Small intestine (tissue), 7 donors: ENCODE measurements at regions not wholly inside any gene's neighbourhood (a gene's known extent, or its start where the extent isn't known, plus 50 kb on each side); places are given as distances from the start of the nearest gene placed in this dataset.

Experiments
- DNase-seq, 2 donors: peaks; one replicate each; pipeline versions ENCODE4 v3.0.0 to v3.0.0-alpha.2; 2013
- FAIRE-seq: peaks from 2 replicates; lab custom pipeline; 2012; peaks lifted over from hg19 to GRCh38; lab: Jason Lieb, UNC
- H3K27ac ChIP-seq, 3 donors: one replicate each; pipeline ENCODE4 v1.5.1; 2013; ENCODE audit warnings: low read length in 2 of 3, mild to moderate bottlenecking in 2 of 3, control low read depth in 1 of 3, inconsistent platforms in 1 of 3, low read depth in 1 of 3, moderate library complexity in 1 of 3
- H3K27me3 ChIP-seq, 3 donors: one replicate each; pipeline ENCODE4 v1.6.1; 2013; ENCODE audit warnings: low read length in 3 of 3, inconsistent platforms in 1 of 3; ENCODE audit not compliant: control insufficient read depth in 3 of 3, insufficient read depth in 3 of 3
- H3K36me3 ChIP-seq, 3 donors: one replicate each; pipeline ENCODE4 v1.6.1; 2013; ENCODE audit warnings: low read length in 3 of 3, inconsistent platforms in 1 of 3, low read depth in 1 of 3, mild to moderate bottlenecking in 1 of 3, moderate library complexity in 1 of 3; ENCODE audit not compliant: control insufficient read depth in 3 of 3, insufficient read depth in 2 of 3
- H3K4me1 ChIP-seq, 3 donors: one replicate each; pipeline ENCODE4 v1.6.1; 2013; ENCODE audit warnings: low read length in 2 of 3, inconsistent platforms in 1 of 3, low read depth in 1 of 3, mild to moderate bottlenecking in 1 of 3, moderate library complexity in 1 of 3; ENCODE audit not compliant: control insufficient read depth in 3 of 3, insufficient read depth in 2 of 3
- H3K4me3 ChIP-seq, 3 donors: one replicate each; pipeline ENCODE4 v1.5.1; 2013; ENCODE audit warnings: low read length in 3 of 3, control low read depth in 1 of 3, inconsistent platforms in 1 of 3, low read depth in 1 of 3, mild to moderate bottlenecking in 1 of 3, moderate library complexity in 1 of 3
- H3K9me3 ChIP-seq, 2 donors: one replicate each; pipeline ENCODE4 v1.6.1; 2013; ENCODE audit warnings: low read depth in 1 of 2, low read length in 1 of 2; ENCODE audit not compliant: control insufficient read depth in 2 of 2, insufficient read depth in 1 of 2
- WGBS, 3 donors: extraction: QIAGEN DNeasy Blood & Tissue Kit; methylation state at CpG; one replicate each; pipeline ENCODE4 v1.1.7; 2013; 5-methylcytosine and 5-hydroxymethylcytosine counted together
- donor health status: healthy with polysubstance abuse.
- donor health status: control.
- donor health status: control.
- donor health status: Bipolar disorder and iron deficiency.
- donor health status: healthy.

- Histone ChIP-seq H3K36me3 (no peaks in the 10 kb centered on the region), H3K27ac (no peak overlapping the region), H3K9me3 (no peaks in the 10 kb centered on the region), H3K4me3 (no peak overlapping the region), H3K27me3 (peaks cover 0 to 20% (median 14%) of the 10 kb centered on the region in 3 donors), H3K4me1 (no peaks in the 10 kb centered on the region)
- 82 to 93% (median 90%) methylated on average over 2 of the region's 2 CpGs for WGBS, 3 donors
- DNase-seq: no peak
- no peak for FAIRE-seq
Observed at GRCh38 chr5:73268826-73269225, 95.8 kb downstream of the TMEM174 start.

DNA sequence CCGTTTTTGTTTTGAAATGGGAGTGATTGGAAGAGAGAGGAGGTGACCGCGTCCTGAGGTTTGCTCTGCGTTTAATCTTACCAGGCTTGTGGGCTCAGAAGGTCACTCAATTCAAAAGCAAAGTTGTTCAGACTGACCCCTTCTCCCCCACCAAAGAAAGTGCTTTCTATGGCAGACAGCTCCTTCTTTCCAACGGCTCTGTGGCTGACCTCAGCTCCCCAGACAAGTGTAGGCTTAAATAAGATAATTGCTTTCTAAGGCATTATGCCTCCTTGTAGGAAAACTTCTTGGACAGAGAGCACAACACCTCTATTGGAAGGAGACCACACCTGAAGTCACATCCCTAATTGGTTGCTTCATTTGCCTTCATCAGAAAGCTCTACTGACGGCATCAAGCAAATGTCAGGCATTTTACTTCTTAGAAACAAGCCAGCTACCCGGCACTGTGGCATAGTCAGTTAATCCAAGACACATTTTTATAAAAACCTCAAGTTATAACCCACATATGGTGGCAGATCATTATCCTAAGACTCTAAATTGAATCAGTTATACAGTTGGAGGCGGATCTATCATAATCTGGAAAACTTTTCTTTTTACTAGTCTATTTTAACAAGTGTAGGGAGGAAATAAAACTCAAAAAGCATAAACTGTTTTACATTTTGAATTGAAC is 94.9 kb downstream of the TMEM174 start:
- Histone ChIP-seq H3K9me3 (no peaks in the 10 kb centered on the region), H3K4me1 (no peaks in the 10 kb centered on the region), H3K27me3 (peaks cover 0 to 14% (median 14%) of the 10 kb centered on the region in 3 donors), H3K4me3 (no peak overlapping the region), H3K27ac (no peak overlapping the region), H3K36me3 (no peaks in the 10 kb centered on the region)
- DNase-seq (no peak), FAIRE-seq (no peak)
- WGBS, 3 donors: 76 to 89% (median 81%) methylated on average over 8 of the region's 8 CpGs

DNA sequence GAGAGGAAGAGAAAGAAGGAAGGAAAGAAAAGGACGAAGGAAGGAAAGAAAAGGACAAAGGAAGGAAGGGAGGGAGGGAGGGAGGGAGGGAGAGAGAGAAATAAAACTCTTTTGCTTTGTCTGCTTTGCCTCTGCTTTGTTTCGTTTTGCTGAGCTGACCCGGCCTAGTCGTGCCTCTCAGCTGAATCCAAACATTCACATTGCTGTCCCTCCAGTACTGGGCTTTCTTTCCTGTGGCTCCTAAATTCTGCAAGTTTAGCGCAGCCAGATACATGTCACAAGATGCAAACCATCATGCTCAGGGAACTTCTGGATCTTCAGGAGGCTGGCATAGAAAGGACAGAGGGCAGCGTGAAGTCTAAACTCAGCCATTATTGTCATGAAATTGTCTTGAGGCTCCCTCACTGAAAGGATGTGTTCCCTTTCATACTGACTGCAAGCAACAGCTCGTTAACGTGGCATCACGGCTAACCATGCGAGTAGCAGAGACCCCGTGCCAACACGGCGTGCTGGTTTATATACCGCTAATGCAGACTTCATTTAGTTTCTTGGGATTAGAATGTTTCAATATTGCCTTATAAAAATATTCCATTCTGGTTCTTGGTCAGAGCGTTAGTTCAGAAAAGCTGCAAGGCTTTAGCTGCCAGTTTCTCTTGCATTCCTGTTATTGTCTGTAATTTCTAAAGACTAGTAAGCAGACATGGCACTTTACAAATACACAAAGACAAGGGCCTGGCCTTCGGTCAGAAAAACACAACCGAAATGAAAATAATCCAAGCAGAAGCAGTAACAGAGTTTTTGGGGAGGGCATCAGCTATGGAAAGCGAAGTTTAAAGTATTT is 94.2 kb downstream of the TMEM174 start:
- FAIRE-seq (no peak), DNase-seq (no peak)
- no peaks in the 10 kb centered on the region for H3K36me3 ChIP-seq
- 58 to 84% (median 79%) methylated on average over 18 of the region's 18 CpGs for WGBS, 3 donors
- H3K27ac ChIP-seq: no peak overlapping the region
- no peaks in the 10 kb centered on the region for H3K4me1 ChIP-seq
- H3K9me3 ChIP-seq: no peaks in the 10 kb centered on the region
- H3K4me3 ChIP-seq: no peak overlapping the region
- H3K27me3 ChIP-seq: peaks cover 0 to 14% (median 13%) of the 10 kb centered on the region in 3 donors

GRCh38 chr5:73266176-73266738 is 93.3 kb downstream of the TMEM174 start:
- no peak overlapping the region for H3K4me3 ChIP-seq
- no peaks in the 10 kb centered on the region for H3K9me3 ChIP-seq
- 93 to 95% (median 94%) methylated on average over 5 of the region's 5 CpGs for WGBS, 3 donors
- FAIRE-seq (no peak), DNase-seq (no peak)
- no peak overlapping the region for H3K27ac ChIP-seq
- H3K4me1 ChIP-seq: no peaks in the 10 kb centered on the region
- H3K36me3 ChIP-seq: no peaks in the 10 kb centered on the region
- peaks cover 2 to 16% (median 13%) of the 10 kb centered on the region in 3 donors for H3K27me3 ChIP-seq

- no peaks in the 10 kb centered on the region for H3K9me3 ChIP-seq
- peaks cover 2 to 16% (median 11%) of the 10 kb centered on the region in 3 donors for H3K27me3 ChIP-seq
- no peaks in the 10 kb centered on the region for H3K4me1 ChIP-seq
- DNase-seq (no peak), FAIRE-seq (no peak)
- H3K36me3 ChIP-seq: no peaks in the 10 kb centered on the region
- no peak overlapping the region for H3K4me3 ChIP-seq
- no peak overlapping the region for H3K27ac ChIP-seq
- WGBS, 3 donors: 59 to 86% (median 71%) methylated on average over 3 of the region's 3 CpGs
Observed at GRCh38 chr5:73265641-73266040, 92.6 kb downstream of the TMEM174 start.

DNA sequence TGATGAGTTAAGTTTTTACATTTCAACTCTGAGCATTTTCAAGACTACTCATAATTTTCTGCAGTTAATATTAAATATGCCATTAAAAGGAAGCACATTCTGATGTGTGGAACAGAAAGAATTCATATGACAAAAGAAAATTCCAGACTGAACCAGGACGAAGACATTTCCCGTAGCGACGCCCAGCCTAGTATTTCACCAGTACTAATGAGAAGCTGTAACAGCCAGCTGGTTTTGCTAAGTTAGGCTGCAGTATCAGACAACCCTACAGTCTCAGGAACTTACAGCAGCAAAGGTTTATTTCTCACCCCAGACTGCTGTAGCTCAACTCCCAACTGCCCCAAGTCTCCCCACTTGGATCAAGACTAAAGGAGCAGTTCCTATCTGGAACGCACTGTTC is 91.6 kb downstream of the TMEM174 start:
- no peak overlapping the region for H3K27ac ChIP-seq
- no peak for DNase-seq
- no peak overlapping the region for H3K4me3 ChIP-seq
- no peaks in the 10 kb centered on the region for H3K4me1 ChIP-seq
- H3K9me3 ChIP-seq: no peaks in the 10 kb centered on the region
- no peak for FAIRE-seq
- peaks cover 2 to 10% (median 10%) of the 10 kb centered on the region in 3 donors for H3K27me3 ChIP-seq
- WGBS, 3 donors: 83 to 90% (median 87%) methylated on average over 5 of the region's 5 CpGs
- no peaks in the 10 kb centered on the region for H3K36me3 ChIP-seq

GRCh38 chr5:73263001-73263710 is 90.2 kb downstream of the TMEM174 start:
- peaks cover 2 to 10% (median 8%) of the 10 kb centered on the region in 3 donors for H3K27me3 ChIP-seq
- no peak overlapping the region for H3K27ac ChIP-seq
- no peak overlapping the region for H3K4me3 ChIP-seq
- no peaks in the 10 kb centered on the region for H3K9me3 ChIP-seq
- DNase-seq (no peak), FAIRE-seq (no peak)
- H3K4me1 ChIP-seq: no peaks in the 10 kb centered on the region
- no peaks in the 10 kb centered on the region for H3K36me3 ChIP-seq

- H3K4me1 ChIP-seq: no peaks in the 10 kb centered on the region
- 81 to 90% (median 83%) methylated on average over 1 of the region's 1 CpG for WGBS, 3 donors
- H3K27ac ChIP-seq: no peak overlapping the region
- peaks cover 1 to 4% of the 10 kb centered on the region in 2 donors for H3K9me3 ChIP-seq
- H3K36me3 ChIP-seq: no peaks in the 10 kb centered on the region
- FAIRE-seq: no peak
- DNase-seq: no peak
- H3K27me3 ChIP-seq: peaks cover 1 to 19% (median 9%) of the 10 kb centered on the region in 3 donors
- H3K4me3 ChIP-seq: no peak overlapping the region
Observed at GRCh38 chr5:73256862-73257261, 83.9 kb downstream of the TMEM174 start.
